ENCODE measurements at regions not wholly inside any gene's neighbourhood (a gene's known extent, or its start where the extent isn't known, plus 50 kb on each side); places are given as distances from the start of the nearest gene placed in this dataset.

DNA sequence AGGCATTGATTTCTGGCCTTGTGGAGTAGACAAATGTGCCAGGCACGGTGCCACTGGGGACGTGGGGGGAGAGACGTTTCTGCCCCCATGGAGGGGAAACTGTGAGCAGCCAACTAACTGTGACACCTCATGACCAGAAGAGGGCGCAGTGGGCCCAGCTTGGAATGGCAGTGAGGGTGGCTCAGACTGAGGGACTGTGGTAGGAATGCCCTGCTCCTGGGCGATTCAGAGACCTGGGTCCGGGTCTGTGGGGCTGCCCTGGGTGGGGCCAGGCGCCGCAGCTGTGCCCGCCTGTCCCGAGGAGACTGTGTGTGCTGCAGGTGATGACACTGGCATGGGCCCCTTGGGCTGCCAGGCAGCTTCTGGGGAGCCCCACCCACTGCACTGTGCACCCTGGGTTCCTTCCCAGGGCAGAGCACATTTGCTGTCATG is 60.6 kb downstream of the SLC25A47 start:
- TF ChIP-seq SP1 (IDR thresholded peaks at IDR 0.05), result no peak
- no peak for TF ChIP-seq BHLHE40 (IDR thresholded peaks at IDR 0.05; ENCODE audit: borderline replicate concordance)
- TF ChIP-seq CTBP1 (IDR thresholded peaks at IDR 0.05; ENCODE audit: borderline replicate concordance), result no peak
- no peak for TF ChIP-seq ZNF384 (IDR thresholded peaks at IDR 0.05)
- TF ChIP-seq FOXA1 (IDR thresholded peaks at IDR 0.05), result no peak
- no peak for TF ChIP-seq ARNT (IDR thresholded peaks at IDR 0.05)
- no peak for TF ChIP-seq FOXK2 (IDR thresholded peaks at IDR 0.05)
- TF ChIP-seq SUZ12 (IDR thresholded peaks at IDR 0.05), result no peak
- no peak for TF ChIP-seq L3MBTL2 (conservative IDR thresholded peaks at IDR 0.05)
- no peak for TF ChIP-seq TARDBP (IDR thresholded peaks at IDR 0.05)

All from HEK293T (cell line).